OCI-M1 (cell line): ENCODE measurements at regions not wholly inside any gene's neighbourhood (a gene's known extent, or its start where the extent isn't known, plus 50 kb on each side); places are given as distances from the start of the nearest gene placed in this dataset.
A peak's percentile ranks its signal among the peaks of the same experiment; 100 is the strongest.
"Not testable (repeated sequence)": the region's sequence is repeated elsewhere in the genome, so short reads cannot be mapped to it uniquely, and the experiment has no call there.

Experiments
- DNase-seq: peaks from one replicate; lab custom pipeline; 2025; lab: John Stamatoyannopoulos, UW

DNA sequence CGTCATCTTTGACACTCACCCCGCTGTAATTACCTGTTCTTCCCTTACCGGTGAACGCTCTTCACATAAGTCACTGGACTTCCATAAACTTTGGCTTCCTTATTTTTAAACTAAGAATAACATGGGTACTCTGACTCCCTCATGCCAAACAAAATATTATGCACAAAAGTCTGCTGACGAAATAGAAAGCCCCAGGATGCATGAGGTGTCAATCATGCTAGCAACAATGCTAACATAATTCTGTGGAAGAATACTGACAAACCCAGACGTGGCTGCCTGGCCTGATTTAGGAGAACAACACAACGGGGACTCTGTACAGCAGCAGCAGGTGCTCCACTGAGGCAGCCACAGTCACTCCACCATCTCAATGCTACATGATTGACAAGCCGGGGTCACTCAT, 137.5 kb downstream of the CCDC71L start:
- DNase-seq: no peak

GRCh38 chr7:106522696-106523095, 138.3 kb downstream of the CCDC71L start:
- no peak for DNase-seq

DNA sequence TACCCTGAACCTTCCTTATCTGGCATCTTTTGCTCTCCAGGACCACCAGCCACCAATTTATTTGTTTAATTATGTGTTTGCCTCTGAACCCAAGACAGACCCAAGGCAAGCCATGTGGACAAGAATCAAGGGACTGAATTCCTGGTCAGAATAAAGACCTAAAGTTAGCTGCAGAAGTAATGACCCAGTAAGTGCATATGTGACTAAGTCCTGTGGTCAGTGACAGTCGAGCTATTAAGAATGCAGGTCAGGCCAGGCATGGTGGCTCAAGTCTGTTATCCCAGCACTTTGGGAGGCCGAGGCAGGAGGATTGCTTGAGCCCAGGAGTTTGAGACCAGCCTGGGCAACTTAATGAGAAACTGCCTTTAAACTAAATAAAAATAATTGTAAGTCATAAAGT, 139.4 kb downstream of the CCDC71L start:
- DNase-seq: no peak

- DNase-seq: no peak
Observed at GRCh38 chr7:106520962-106521514, 139.9 kb downstream of the CCDC71L start.

DNA sequence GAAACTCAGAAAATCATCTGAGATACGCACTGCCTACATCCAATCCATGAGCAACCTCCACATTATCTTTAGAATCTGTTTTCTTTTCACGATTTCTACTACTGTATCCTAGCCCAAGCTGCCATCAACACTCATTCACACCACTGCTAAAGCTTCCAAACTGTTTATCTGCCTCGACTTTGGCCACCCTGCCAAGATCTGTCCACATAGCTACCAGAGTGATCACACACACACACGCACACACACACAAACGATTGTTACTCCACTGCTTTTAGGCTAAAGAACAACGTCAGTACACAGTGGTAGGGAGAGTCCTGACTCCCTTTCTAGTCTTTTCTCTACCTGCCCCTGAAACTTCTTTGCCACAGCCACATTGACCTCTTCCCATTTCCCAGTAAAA, 142.0 kb downstream of the CCDC71L start:
- no peak for DNase-seq

GRCh38 chr7:106518239-106518638, 142.7 kb downstream of the CCDC71L start:
- no peak for DNase-seq

- no peak for DNase-seq
Observed at GRCh38 chr7:106517508-106517907, 143.4 kb downstream of the CCDC71L start.

- no peak for DNase-seq
Observed at GRCh38 chr7:106515321-106515720, 145.6 kb downstream of the CCDC71L start.

GRCh38 chr7:106514881-106515280, 146.1 kb downstream of the CCDC71L start:
- DNase-seq: no peak

DNA sequence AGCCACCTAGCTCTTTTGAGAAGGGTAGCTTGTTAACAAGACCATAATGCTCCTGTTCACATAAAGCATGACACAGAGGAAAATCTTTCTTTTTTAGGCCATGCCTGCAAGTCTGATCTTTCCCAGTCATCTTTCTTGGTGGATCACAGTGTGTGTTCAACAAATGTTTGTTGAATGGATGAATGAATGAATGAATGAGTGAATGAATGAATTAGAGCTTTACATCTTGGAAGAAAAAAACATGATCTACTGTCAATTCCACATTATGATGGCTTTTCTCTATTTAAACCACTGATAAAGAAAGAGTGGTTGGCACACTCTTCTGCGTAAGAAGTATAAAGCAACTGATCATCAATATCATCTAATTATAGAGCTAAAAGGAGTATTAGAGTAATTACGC, 148.7 kb downstream of the CCDC71L start:
- DNase-seq: no peak

DNA sequence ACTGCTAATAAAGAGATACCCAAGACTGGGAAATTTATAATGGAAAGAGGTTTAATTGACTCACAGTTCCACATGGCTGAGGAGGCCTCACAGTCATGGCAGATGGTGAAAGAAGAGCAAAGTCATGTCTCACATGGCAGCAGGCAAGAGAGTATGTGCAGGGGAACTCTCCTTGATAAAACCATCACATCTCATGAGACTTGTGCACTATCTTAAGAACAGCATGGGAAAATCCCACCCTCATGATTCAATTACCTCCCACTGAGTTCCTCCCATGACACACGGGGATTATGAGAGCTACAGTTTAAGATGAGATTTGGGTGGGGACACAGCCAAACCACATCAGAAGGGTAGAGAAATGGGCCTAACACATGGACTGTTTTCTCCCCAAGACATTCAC, 156.3 kb downstream of the CCDC71L start:
- DNase-seq: peak; percentile 16

DNA sequence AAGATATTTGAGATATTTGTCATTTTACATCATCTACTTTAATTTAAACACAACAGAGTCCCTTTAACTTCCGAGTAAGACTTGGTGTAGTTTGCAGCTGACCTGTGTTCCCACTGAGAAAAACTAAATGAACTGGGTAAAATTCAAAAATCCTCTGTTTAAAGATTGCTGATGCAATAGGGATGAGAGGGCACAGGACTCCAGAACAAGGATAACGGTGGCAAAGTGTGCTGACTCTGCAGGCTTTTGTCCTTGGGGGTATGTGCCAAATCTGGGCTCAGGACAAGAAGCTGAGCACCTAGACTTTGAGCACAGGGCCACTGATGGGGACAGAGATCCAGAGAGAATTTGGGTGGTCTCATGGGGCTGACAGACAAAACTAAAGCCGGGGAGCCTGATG, 156.8 kb downstream of the CCDC71L start:
- no peak for DNase-seq

DNA sequence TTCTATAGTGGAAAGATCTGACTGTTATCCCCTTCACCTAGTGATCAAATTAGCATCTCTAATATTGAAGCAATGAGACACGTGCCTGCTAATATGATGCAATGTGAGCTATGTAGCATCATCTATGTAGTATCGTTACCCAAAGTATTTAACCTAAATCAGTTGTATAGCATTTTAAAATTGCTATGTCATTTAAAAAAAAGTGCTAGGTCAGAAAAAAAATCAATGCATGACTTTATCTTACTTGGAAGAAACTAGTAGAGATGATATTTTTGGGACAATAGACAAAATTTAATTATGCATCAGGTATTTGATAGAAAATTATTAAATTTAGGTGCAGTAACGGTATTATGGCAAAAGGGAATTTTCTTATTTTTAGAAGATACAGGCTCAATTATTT, 157.3 kb downstream of the CCDC71L start:
- DNase-seq: no peak

DNA sequence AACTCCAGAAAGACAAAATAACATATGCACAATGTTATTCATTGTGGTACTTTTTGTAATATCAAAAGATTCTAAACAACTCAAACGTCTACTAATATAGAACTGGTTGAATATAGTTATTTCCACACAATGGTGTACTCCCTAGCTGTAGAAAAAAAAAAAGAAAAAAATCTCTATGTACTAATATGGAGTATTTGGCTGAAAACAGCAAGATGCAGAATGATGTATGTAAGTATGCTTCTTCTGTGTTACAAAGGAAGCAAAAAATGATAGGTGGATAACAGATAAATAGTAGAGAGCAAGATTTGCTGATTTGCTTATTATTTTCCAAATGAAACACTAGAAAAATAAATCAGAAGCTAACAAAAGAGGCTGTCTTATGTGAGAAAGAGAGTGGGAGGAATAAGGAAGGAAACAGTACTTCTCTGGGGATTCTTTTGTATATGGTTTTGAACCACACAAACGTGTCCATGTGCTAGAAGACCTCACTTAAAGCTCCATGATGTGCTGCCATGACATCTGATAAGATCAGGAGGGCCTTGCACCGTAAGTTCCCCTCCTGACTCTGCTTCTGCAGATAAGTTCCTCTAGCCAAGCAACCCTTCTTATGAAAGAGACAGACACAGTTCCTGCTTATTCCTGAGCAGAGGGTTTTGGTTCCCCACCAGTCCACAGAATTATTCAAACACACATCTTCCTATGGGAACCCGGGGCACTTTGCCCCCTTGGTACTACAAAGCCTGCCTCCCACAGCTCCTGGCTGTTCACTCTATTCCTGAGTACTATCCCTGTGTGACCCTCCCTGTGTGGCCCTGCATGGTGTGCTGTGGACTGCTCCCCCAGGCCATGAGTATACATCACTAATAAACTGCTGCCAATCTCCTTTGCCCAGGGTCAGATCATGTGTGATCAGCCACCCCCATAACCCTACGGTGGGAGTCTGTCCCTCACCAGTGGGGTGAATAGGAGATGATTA, 159.1 kb downstream of the CCDC71L start:
- peak; percentile 78 for DNase-seq

GRCh38 chr7:106499897-106500296, 161.1 kb downstream of the CCDC71L start:
- DNase-seq: no peak

GRCh38 chr7:106498005-106498404, 163.0 kb downstream of the CCDC71L start:
- not testable (repeated sequence) for DNase-seq

DNA sequence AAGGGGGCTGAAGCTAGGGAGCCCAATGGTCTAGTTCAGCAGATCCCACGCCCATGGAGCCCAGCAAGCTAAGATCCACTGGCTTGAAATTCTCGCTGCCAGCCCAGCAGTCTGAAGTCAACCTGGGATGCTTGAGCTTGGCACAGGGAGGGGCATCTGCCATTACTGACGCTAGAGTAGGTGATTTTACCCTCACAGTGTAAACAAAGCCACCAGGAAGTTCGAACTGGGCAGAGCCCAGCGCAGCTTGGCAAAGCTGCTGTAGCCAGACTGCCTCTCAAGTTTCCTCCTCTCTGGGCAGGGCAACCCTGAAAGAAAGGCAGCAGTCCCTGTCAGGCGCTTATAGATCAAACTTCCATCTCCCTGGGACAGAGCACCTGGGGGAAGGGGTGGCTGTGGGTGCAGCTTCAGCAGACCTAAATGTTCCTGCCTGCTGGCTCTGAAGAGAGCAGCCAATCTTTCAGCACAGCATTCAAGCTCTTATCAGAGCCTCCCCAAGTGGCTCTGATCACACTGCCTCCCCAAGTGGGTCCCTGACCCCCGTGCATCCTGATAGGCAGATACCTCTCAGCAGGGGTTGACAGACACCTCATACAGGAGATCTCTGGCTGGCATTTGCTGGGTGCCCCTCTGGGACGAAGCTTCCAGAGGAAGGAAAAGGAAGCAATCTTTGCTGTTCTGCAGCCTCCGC, 167.8 kb downstream of the CCDC71L start:
- no peak for DNase-seq

DNA sequence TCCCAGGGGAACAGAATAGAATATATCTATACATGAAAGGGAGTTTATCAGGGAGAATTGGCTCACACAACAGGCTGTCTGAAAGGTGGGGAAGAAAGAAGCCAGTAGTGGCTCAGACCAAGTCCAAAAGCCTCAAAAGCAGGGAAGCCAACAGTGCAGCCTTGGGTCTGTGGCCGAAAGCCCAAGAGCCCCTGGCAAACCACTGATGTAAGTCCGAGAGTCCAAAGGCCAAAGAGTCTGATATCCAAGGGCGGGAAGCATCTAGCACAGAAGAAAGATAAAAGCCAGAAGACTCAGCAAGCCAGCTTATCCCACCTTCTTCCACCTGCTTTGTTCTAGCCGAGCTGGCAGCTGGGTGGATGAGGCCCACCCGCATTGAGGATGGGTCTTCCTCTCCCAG, 172.5 kb downstream of the CCDC71L start:
- no peak for DNase-seq

GRCh38 chr7:106487892-106488291, 173.1 kb downstream of the CCDC71L start:
- DNase-seq: no peak

DNA sequence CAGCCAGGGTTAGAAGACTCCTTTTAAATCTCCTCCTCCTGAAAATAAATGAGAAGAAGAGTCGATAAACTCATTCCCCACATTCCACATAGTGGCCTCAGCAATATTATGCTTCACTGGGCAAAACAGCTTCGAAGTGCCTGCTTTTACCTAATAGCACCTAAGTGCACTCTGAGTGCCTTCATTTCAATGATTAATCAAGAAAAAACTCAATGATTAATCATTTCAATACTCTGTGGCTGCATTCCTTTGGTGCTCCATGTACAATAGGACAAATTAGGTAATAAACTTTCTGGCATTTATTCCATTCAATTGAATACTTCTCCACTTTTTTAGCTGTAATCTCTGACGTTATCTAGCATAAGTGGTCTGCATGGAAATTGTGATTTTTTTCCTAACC, 174.6 kb downstream of the CCDC71L start:
- no peak for DNase-seq

DNA sequence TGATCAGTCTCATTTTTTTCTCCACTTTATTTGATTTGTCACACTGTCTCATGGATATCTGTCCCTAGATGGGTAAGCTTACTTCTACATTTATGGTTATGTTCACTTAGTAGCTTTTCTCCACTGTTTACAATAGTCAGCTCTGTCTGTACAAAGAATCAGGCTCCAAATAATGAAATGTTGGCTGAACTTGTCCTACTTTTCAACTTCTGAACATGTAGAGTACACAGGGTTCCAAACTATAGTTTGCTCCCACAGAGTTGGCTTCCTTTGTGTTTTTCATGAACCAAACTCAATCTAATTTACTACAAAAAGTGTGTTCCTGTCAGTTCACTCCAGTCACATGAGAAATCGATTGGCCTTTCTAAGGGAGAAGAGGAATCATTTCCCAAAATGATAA, 175.0 kb downstream of the CCDC71L start:
- DNase-seq: no peak

- no peak for DNase-seq
Observed at GRCh38 chr7:106485031-106485551, 175.9 kb downstream of the CCDC71L start.

DNA sequence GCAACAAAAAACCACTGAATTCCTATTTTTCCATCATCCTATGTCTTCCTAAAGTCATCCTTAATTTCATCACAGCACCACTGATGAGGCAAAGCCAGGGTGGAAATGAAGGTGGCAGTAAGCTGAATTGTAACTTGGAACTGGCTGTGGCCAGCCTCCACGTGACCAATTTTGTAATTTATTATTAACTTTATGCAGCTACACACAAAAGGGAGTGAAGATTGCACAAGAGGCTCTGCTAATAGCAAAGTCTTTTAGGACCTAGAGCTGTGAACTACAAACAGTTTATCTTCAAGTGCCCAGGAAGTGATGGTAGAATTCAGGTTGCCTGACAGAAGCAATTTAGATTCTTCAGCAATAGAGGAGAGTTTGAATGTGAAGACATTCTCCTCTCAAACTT, 176.4 kb downstream of the CCDC71L start:
- no peak for DNase-seq
